HFF-Myc (cell line): ENCODE measurements at regions not wholly inside any gene's neighbourhood (a gene's known extent, or its start where the extent isn't known, plus 50 kb on each side); places are given as distances from the start of the nearest gene placed in this dataset.

Source experiments
- DNase-seq: peaks from one replicate; pipeline ENCODE4 v3.0.0-alpha.2; 2011; ENCODE audit warnings: low read depth; ENCODE audit errors: extremely low read depth
- H3K4me3 ChIP-seq: replicated peaks from 2 replicates; pipeline ENCODE4 v1.5.1; 2011; ENCODE audit warnings: low read depth, mild to moderate bottlenecking, control low read depth, low read length
- CTCF ChIP-seq: IDR thresholded peaks from 2 replicates; pipeline ENCODE4 v1.5.1; 2012; ENCODE audit warnings: mild to moderate bottlenecking, low read depth, low read length, control low read depth; ENCODE audit errors: missing control alignments

GRCh38 chr2:163441603-163442002 lies 294.2 kb downstream of the FIGN start:
- TF ChIP-seq CTCF = no peak
- no peak overlapping the region for H3K4me3 ChIP-seq
- no peak for DNase-seq

DNA sequence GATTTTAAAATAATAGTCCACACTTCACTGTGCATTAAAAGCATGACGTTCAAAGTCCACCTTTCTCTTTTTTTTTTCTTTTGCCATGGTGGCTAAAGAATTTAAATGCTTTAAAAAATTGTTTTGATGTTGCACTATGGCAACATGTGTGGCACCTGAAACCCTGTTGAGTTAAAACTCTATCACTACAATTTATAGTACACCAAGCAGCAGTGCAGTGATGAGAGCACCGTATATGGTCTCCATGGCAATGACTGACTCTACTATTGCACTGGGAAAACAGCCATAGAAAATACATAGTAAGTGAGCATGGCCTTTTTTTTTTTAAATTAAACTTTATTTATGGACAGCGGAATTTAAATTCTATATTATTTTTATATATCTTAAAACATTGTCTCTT lies 298.8 kb downstream of the FIGN start:
- H3K4me3 ChIP-seq = no peak overlapping the region
- no peak for DNase-seq
- TF ChIP-seq CTCF = no peak

DNA sequence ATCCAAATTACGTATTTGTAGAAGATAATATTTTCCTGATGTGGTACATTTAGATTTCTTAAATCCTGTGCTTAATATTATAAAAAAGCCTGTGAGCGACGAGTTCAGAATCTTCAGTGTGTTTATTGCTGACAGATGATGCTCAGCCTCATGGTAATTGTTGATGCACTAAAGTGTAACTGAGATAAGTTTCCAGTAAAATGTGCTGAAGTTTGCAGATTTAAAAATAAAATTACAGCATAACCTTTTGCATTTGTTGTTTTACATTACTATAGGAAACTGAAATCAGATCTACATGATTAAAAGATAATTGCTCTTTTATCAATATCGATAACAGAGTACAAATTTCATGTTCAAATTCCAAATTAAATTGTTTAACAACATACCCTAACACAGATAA lies 307.6 kb downstream of the FIGN start:
- no peak overlapping the region for H3K4me3 ChIP-seq
- no peak for TF ChIP-seq CTCF
- no peak for DNase-seq

- no peak overlapping the region for H3K4me3 ChIP-seq
- no peak for DNase-seq
- TF ChIP-seq CTCF = no peak
These were observed 315.2 kb downstream of the FIGN start for GRCh38 chr2:163420604-163421003.

DNA sequence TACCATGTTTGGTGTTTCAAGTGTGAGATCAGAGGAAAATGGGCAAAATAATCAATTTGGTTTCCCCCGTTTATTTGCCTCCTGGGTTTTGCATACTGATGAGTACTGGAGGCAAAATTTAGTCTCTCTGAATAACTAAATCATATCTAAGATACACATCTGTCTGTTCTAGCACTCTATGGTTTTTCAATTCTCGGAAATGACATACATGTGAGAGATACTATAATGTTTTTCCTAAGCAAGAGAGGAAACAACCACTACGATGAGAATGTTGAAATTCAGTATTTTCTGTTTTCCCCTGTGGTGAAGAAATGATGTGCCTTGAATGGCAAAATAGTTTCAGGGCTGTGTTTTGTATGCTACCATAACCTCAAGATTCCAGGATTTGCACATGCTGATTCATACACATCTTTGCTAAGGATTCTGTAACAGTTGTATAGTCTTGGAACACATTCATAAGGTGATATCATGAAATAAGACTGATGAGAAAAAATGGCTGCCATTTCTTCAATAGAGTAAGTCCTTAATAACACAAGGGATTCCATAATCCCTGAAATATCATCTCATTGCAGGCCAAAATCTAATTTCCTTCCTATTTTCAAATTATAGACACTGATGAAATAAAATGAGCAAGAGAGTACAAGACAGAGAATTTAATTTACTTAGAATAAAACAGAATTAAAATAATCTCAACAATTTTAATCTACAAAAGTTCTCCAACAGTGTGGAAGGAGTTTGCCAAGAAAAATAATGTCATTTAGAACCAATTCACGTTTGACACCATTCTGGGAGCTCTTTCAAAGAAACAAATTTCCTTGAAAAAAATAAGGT lies 316.6 kb downstream of the FIGN start:
- DNase-seq = no peak
- no peak overlapping the region for H3K4me3 ChIP-seq
- no peak for TF ChIP-seq CTCF

DNA sequence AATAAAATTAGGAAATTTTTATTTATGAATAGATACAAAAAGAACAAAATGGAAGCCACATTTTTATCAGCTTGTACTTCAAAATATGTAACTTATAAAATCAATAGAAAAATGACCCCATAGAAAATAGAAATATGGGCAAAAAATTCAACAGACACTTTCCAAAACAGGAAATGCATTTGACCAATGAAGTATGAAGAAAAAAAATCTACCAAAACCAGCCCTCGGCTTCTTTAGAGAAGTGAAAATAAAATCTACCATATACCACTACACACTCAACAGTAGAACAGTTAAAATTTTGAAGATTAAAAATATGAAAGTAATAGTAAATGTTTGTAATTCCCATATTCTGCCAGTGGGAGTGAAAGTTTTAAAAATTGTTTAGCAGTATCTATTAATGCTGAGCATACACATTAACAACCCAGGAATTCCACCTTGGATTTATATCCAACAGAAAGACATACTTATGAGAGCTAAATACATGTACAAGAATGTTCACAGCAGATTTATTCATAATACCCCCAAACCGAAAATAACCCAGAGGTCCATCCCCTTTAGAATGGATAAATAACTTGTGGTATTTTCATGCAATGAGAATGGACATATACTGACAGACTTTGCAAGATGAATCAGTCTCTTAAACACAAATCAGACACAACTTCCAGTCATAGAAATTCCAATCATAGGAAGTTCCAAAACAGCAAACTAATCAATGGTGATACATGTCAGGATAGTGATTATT lies 318.0 kb downstream of the FIGN start:
- no peak overlapping the region for H3K4me3 ChIP-seq
- no peak for TF ChIP-seq CTCF
- no peak for DNase-seq

DNA sequence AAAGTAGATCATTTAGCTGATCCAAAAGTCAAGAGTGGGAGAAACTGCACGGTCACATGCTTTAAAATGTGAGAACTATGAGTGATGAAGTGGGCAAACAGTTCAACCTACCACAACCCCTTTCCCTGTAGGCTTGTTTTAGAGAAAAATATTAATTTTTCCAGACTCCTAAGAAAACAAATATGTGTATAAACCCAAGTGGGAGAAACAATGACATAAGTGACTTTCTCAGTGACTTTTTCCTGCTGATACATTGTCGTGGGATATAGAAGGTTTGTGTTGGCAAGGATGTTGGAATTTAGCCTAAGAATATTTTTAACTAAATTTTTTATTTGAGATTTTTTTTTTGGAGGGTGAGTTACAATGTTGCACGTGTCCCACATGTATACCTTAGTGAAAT lies 321.7 kb downstream of the FIGN start:
- no peak for TF ChIP-seq CTCF
- DNase-seq = no peak

More for the DNA sequence above, 321.7 kb downstream of the FIGN start:
- no peak overlapping the region for H3K4me3 ChIP-seq
